SH-SY5Y (cell line): ENCODE measurements at regions not wholly inside any gene's neighbourhood (a gene's known extent, or its start where the extent isn't known, plus 50 kb on each side); places are given as distances from the start of the nearest gene placed in this dataset.

ENCODE experiments used
- GATA2 ChIP-seq: IDR thresholded peaks from 2 replicates; pipeline ENCODE4 v1.6.1; 2011; ENCODE audit warnings: mild to moderate bottlenecking, low read depth, low read length
- GATA3 ChIP-seq: IDR thresholded peaks from 2 replicates; pipeline ENCODE4 v1.6.1; 2011; ENCODE audit warnings: low read depth, mild to moderate bottlenecking, low read length, moderate library complexity

GRCh38 chr1:185526344-185527307 lies 207.6 kb upstream of the HMCN1 start:
- no peak for TF ChIP-seq GATA3
- TF ChIP-seq GATA2: no peak

GRCh38 chr1:185520188-185520920 lies 203.3 kb upstream of the IVNS1ABP start:
- TF ChIP-seq GATA2: no peak
- TF ChIP-seq GATA3: no peak

DNA sequence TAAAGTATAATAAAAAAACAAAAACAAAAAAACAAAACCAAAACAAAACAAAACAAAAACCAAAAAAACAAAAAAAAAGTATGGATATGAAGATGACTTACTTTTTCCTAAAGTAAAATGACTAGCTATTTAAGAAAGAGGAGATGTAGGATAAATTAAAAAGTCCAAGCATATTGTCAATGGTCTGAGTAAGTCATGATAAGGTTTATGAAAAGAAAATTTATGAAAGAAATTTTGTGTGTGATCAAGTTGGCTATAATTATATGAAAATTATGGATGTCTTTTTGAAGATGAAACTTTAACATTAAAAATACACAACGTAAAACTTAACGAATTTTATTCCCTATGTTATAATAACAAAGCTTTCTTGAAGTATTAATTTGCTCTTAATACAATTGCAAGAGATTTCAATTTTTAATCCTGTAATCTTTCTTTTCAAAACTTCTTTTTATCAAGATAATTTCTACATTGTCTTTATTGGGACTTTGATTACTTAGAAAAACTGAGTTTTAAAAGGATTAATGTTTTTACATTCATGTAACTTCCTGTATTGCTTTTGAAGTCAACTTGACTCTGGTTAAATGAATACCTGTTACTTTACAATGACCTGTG lies 200.9 kb upstream of the IVNS1ABP start:
- no peak for TF ChIP-seq GATA2
- no peak for TF ChIP-seq GATA3

GRCh38 chr1:185515696-185516095 lies 198.7 kb upstream of the IVNS1ABP start:
- TF ChIP-seq GATA3 (no peak), GATA2 (no peak)

- TF ChIP-seq GATA2 (no peak), GATA3 (no peak)
These were observed 197.3 kb upstream of the IVNS1ABP start for GRCh38 chr1:185514311-185514710.

GRCh38 chr1:185512442-185512841 lies 195.4 kb upstream of the IVNS1ABP start:
- no peak for TF ChIP-seq GATA2
- no peak for TF ChIP-seq GATA3

GRCh38 chr1:185501099-185501498 lies 184.1 kb upstream of the IVNS1ABP start:
- no peak for TF ChIP-seq GATA3
- no peak for TF ChIP-seq GATA2

- no peak for TF ChIP-seq GATA2
- no peak for TF ChIP-seq GATA3
These were observed 183.1 kb upstream of the IVNS1ABP start for GRCh38 chr1:185500001-185500626.

DNA sequence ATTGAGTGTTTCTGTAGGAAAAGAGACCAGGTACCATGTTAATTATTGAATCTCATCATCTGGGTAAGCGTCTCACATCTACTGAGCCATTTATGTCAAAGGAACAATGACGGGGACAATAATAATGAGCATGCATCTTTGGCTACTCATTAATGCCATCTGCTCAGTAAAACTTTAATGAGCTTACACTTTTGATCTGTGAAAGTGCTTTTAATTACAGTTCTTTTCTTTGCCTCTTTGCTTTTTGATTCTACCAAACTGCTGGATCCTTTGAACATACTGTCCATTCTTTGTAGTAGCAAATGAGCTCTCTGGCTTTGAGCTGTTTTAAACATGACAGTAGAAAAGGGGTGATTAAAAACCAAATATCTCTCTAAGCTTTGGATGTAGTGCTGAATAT lies 181.2 kb upstream of the IVNS1ABP start:
- no peak for TF ChIP-seq GATA2
- TF ChIP-seq GATA3: no peak

- no peak for TF ChIP-seq GATA3
- no peak for TF ChIP-seq GATA2
These were observed 180.1 kb upstream of the IVNS1ABP start for GRCh38 chr1:185497177-185497576.

DNA sequence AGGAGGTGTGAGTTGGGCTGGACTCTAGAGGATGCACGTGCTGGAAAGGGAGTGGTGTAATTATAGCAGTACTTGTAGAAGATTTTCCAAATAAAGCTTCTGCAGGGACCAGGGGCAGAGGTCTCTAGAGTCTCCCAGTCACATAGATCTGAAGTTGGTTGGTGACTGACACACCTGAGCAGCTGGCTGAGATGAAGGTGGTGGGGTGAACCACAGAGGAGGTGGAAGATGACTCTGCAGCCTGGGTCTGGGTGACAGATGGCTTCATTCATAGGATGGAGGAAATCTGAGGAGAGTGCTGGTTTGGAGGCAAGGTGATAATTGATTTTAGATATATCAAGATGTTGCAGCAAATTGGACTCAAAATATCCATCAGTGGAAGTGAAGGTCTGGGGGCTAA lies 178.9 kb upstream of the IVNS1ABP start:
- TF ChIP-seq GATA2 (no peak), GATA3 (no peak)

- TF ChIP-seq GATA2 (no peak), GATA3 (no peak)
These were observed 178.0 kb upstream of the IVNS1ABP start for GRCh38 chr1:185495007-185495406.

DNA sequence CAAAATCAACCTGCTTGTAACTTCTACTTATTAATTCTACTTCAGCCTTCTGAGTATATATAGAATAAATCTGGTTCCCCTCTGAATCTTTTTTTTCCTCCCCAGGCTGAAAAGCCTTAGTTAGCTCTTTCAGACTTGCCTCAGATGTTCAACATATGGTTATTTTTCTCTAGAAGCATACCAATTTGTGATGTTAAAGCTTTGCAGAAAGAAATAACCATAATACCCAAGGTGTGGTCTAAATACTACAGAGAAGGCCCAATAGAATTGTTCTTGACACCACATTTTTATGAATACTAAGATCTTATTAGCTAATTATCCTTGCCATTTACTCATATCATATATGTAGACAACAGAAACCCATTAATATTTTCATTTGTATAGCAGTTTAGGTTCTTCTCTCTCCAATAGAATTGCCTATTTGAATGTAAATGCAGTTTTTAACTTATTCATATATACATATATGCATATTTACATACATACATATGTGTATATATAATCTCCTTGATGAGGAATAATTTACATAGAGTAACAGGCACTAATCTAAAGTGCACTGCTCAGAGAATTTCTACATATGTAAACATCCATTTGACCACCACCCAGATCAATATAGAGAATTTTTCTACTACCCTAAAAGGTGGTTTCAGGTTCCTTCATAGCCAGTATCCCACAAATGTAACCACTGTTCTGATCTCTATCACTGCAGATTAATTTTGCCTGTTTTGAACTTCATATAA lies 175.2 kb upstream of the IVNS1ABP start:
- TF ChIP-seq GATA2 (no peak), GATA3 (no peak)
